Calu3 (cell line): ENCODE measurements at regions not wholly inside any gene's neighbourhood (a gene's known extent, or its start where the extent isn't known, plus 50 kb on each side); places are given as distances from the start of the nearest gene placed in this dataset.

ENCODE experiments used
- BruUV-seq: library from RNA; stranded (reverse); fragments of 400-500 nt; replicated peaks from 2 replicates; lab custom pipeline; 2021; lab: Mats Ljungman, UMichigan
- CTCF ChIA-PET: fragments of 300-600 bp; sonication (Branson Sonifier 250); formaldehyde crosslinking; loops from one replicate; lab custom pipeline; 2022; ENCODE audit warnings: antibody characterized with exemption; lab: Charles Lee
- DNase-seq: peaks from one replicate; pipeline ENCODE4 v3.0.0; 2022
- H3K27ac Mint-ChIP-seq: one replicate; pipeline ENCODE4 v1.8.0; 2022; ENCODE audit warnings: mixed read lengths; ENCODE audit not compliant: unreplicated experiment
- H3K27me3 Mint-ChIP-seq: one replicate; pipeline ENCODE4 v1.8.0; 2022; ENCODE audit warnings: mixed read lengths; ENCODE audit not compliant: unreplicated experiment
- H3K36me3 Mint-ChIP-seq: one replicate; pipeline ENCODE4 v1.8.0; 2022; ENCODE audit warnings: mild to moderate bottlenecking, moderate library complexity, mixed read lengths; ENCODE audit not compliant: insufficient read depth, unreplicated experiment
- H3K4me1 Mint-ChIP-seq: one replicate; pipeline ENCODE4 v1.8.0; 2022; ENCODE audit warnings: mild to moderate bottlenecking, low read depth, mixed read lengths; ENCODE audit not compliant: unreplicated experiment
- H3K4me3 Mint-ChIP-seq: one replicate; pipeline ENCODE4 v1.8.0; 2022; ENCODE audit warnings: mild to moderate bottlenecking, low read depth, moderate library complexity, mixed read lengths; ENCODE audit not compliant: unreplicated experiment
- H3K9me3 Mint-ChIP-seq: one replicate; pipeline ENCODE4 v1.8.0; 2022; ENCODE audit warnings: low read depth, mixed read lengths; ENCODE audit not compliant: unreplicated experiment
- intact Hi-C: fragments of 100-400 bp; cut with micrococcal nuclease; formaldehyde crosslinking; loops from one replicate; pipeline ENCODE4 v1.10.0; 2022; ENCODE audit not compliant: unreplicated experiment
- TF ChIP-seq, protein P1 (sequence below): fragments of 200-600 bp; IDR thresholded peaks from one replicate; pipeline ENCODE4 v1.8.0; 2022; ENCODE audit warnings: antibody characterized with exemption; ENCODE audit not compliant: unreplicated experiment

DNA sequence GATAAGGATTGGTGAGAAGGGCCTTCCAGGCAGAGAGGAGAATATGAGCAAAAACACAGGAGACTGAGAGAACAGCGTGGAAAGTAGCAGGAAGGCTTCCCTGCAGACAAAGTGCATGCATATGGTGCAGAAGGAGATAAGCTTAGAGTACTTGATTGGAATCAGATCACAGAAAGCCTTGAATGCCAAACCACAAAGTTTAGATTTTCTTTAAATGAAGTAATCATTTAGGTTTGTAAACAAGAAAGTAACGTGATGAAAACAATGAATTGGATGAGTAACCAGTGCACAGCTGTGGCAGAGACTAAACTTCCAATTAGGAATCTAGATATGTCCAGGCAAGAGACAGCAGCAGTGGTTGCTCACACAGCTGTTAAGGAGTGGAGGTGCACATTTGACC is 83.8 kb upstream of the C1QTNF7 start:
- Mint-ChIP-seq H3K27me3 (peaks cover 61% of the 10 kb centered on the region), H3K27ac (no peak overlapping the region), H3K9me3 (no peaks in the 10 kb centered on the region), H3K4me3 (no peak overlapping the region), H3K36me3 (no peaks in the 10 kb centered on the region), H3K4me1 (no peaks in the 10 kb centered on the region)
- BruUV-seq = no TSS peak
- TF ChIP-seq, protein P1, sequence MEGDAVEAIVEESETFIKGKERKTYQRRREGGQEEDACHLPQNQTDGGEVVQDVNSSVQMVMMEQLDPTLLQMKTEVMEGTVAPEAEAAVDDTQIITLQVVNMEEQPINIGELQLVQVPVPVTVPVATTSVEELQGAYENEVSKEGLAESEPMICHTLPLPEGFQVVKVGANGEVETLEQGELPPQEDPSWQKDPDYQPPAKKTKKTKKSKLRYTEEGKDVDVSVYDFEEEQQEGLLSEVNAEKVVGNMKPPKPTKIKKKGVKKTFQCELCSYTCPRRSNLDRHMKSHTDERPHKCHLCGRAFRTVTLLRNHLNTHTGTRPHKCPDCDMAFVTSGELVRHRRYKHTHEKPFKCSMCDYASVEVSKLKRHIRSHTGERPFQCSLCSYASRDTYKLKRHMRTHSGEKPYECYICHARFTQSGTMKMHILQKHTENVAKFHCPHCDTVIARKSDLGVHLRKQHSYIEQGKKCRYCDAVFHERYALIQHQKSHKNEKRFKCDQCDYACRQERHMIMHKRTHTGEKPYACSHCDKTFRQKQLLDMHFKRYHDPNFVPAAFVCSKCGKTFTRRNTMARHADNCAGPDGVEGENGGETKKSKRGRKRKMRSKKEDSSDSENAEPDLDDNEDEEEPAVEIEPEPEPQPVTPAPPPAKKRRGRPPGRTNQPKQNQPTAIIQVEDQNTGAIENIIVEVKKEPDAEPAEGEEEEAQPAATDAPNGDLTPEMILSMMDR = no peak
- intact Hi-C loops = no loop called here
- CTCF ChIA-PET = no interaction called here
- DNase-seq = no peak

DNA sequence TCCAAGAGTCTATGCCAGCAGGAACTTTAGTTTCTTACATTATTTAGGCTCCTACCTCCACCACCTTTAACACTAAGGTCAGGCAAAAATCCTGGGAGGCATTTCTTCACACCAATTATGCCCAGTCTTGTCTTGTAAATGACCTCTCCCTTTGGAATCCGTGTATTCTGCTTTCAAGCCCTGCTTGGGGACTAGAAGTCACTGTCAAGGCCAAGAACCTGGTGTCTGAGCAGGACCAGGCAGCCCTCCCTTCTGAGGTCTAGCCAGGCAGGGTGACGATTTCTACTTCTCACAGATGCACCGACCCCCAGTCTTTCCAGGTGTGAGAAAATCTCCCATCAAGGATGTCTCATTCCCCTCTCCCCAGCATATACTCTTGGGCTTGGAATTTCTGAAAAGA is 82.7 kb upstream of the C1QTNF7 start:
- Mint-ChIP-seq H3K9me3 (no peaks in the 10 kb centered on the region), H3K4me3 (no peak overlapping the region), H3K4me1 (no peaks in the 10 kb centered on the region), H3K36me3 (no peaks in the 10 kb centered on the region), H3K27ac (no peak overlapping the region), H3K27me3 (peaks cover 72% of the 10 kb centered on the region)
- intact Hi-C loops = no loop called here
- DNase-seq = no peak
- TF ChIP-seq, protein P1 = no peak
- CTCF ChIA-PET = no interaction called here
- no TSS peak for BruUV-seq

DNA sequence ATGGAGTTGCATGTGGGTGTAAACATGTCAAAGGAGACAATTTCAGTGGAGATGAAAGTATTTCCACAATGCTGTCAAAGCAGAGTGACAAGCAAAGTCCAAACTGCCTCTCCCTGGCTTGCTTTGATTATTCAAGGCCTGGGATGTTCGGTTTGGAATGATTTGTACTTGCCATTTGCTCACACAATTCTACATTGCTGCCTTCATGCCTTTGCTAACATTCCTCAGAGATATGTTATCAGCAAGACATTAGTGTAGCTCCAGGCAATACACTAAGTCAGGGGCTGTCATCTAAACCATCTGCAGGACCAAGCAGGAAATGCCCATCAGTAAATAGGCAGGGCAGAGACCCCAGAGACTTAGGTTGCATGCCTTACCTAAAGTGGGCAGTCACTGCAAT is 79.6 kb upstream of the C1QTNF7 start:
- H3K9me3 Mint-ChIP-seq = no peaks in the 10 kb centered on the region
- CTCF ChIA-PET = no interaction called here
- no peaks in the 10 kb centered on the region for H3K36me3 Mint-ChIP-seq
- no peak for DNase-seq
- no peak overlapping the region for H3K27ac Mint-ChIP-seq
- BruUV-seq = no TSS peak
- TF ChIP-seq, protein P1 = no peak
- peaks cover 78% of the 10 kb centered on the region for H3K27me3 Mint-ChIP-seq
- intact Hi-C loops = no loop called here
- no peaks in the 10 kb centered on the region for H3K4me1 Mint-ChIP-seq
- no peak overlapping the region for H3K4me3 Mint-ChIP-seq

DNA sequence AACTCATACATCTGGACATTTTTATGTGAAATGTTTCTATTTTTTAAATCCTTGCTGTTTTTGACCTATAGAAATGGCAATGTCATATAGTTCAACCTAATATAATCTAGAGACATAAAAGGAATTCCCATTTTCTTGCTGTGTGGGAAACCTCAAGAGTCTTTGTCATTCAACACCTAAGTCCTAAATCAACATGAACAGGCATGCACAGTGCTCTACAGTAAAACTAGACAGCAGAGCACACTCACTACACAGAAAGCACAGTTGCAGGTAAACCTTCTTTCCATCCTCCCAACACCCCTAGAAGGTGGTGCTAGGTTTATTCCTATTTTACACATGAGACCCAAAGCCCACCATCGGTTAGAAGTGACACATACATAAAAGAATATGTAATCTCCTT is 79.1 kb upstream of the C1QTNF7 start:
- H3K27me3 Mint-ChIP-seq = peaks cover 78% of the 10 kb centered on the region
- TF ChIP-seq, protein P1 = no peak
- BruUV-seq = no TSS peak
- no peaks in the 10 kb centered on the region for H3K9me3 Mint-ChIP-seq
- DNase-seq = no peak
- H3K4me1 Mint-ChIP-seq = no peaks in the 10 kb centered on the region
- intact Hi-C loops = no loop called here
- no peak overlapping the region for H3K4me3 Mint-ChIP-seq
- no peaks in the 10 kb centered on the region for H3K36me3 Mint-ChIP-seq
- CTCF ChIA-PET = no interaction called here
- no peak overlapping the region for H3K27ac Mint-ChIP-seq
